ENCODE measurements at regions not wholly inside any gene's neighbourhood (a gene's known extent, or its start where the extent isn't known, plus 50 kb on each side); places are given as distances from the start of the nearest gene placed in this dataset.

GRCh38 chr1:147080006-147080661, 92.1 kb downstream of the PRKAB2 start:
- Histone ChIP-seq H3K27me3 (ENCODE audit: control insufficient read depth, insufficient read depth, low read length) (peaks cover 24% of the 10 kb centered on the region), H3K9me3 (ENCODE audit: control insufficient read depth, insufficient read depth, low read length) (no peaks in the 10 kb centered on the region), H3K4me3 (ENCODE audit: low read length) (peak overlapping the region; percentile 21), H3K36me3 (ENCODE audit: control insufficient read depth, insufficient read depth, low read length) (no peaks in the 10 kb centered on the region), H3K4me1 (ENCODE audit: control insufficient read depth, insufficient read depth, low read length) (peaks cover 33% of the 10 kb centered on the region), H3K27ac (ENCODE audit: low read length) (no peak overlapping the region)
- TF ChIP-seq CTCF (IDR thresholded peaks at IDR 0.05) = no peak
- Mint-ChIP-seq H3K36me3 (no peaks in the 10 kb centered on the region), H3K27ac (no peak overlapping the region), H3K27me3 (ENCODE audit: low read depth in 2 of 2) (peaks cover 64 to 74% of the 10 kb centered on the region in 2 donors), H3K9me3 (no peaks in the 10 kb centered on the region), H3K4me1 (peaks cover 19 to 29% of the 10 kb centered on the region in 2 donors), H3K4me3 (no peak overlapping the region)
- ATAC-seq (no peak), DNase-seq (peak in 1 of 2 donors; percentile 33)
- WGBS (ENCODE audit: insufficient coverage) = 7% methylated on average over 35 of the region's 35 CpGs
- intact Hi-C loops (cut with micrococcal nuclease) = no loop called here

GRCh38 chr1:147079400-147080005, 92.8 kb downstream of the PRKAB2 start:
- Mint-ChIP-seq H3K36me3 (no peaks in the 10 kb centered on the region), H3K27me3 (ENCODE audit: low read depth in 2 of 2) (peaks cover 65 to 75% of the 10 kb centered on the region in 2 donors), H3K27ac (no peak overlapping the region), H3K4me1 (peaks cover 13 to 22% of the 10 kb centered on the region in 2 donors), H3K4me3 (no peak overlapping the region), H3K9me3 (no peaks in the 10 kb centered on the region)
- Histone ChIP-seq H3K9me3 (ENCODE audit: control insufficient read depth, insufficient read depth, low read length) (no peaks in the 10 kb centered on the region), H3K27ac (ENCODE audit: low read length) (no peak overlapping the region), H3K27me3 (ENCODE audit: control insufficient read depth, insufficient read depth, low read length) (peaks cover 26% of the 10 kb centered on the region), H3K4me3 (ENCODE audit: low read length) (peak overlapping the region; percentile 21), H3K36me3 (ENCODE audit: control insufficient read depth, insufficient read depth, low read length) (no peaks in the 10 kb centered on the region), H3K4me1 (ENCODE audit: control insufficient read depth, insufficient read depth, low read length) (peaks cover 27% of the 10 kb centered on the region)
- DNase-seq = peak in 1 of 2 donors; percentile 57
- no peak for TF ChIP-seq CTCF (IDR thresholded peaks at IDR 0.05)
- ATAC-seq = no peak
- intact Hi-C loops (cut with micrococcal nuclease) = no loop called here
- 19% methylated on average over 44 of the region's 45 CpGs for WGBS (ENCODE audit: insufficient coverage)

- no peak for DNase-seq
- H3K4me3 Mint-ChIP-seq = no peak overlapping the region
These were observed 93.5 kb downstream of the PRKAB2 start for GRCh38 chr1:147078606-147079399.

More at GRCh38 chr1:147078606-147079399, 93.5 kb downstream of the PRKAB2 start:
- WGBS (ENCODE audit: insufficient coverage) = 50% methylated on average over 52 of the region's 52 CpGs
- no peaks in the 10 kb centered on the region for H3K36me3 ChIP-seq (ENCODE audit: control insufficient read depth, insufficient read depth, low read length)
- Mint-ChIP-seq H3K36me3 (no peaks in the 10 kb centered on the region), H3K27ac (no peak overlapping the region), H3K9me3 (no peaks in the 10 kb centered on the region), H3K4me1 (peaks cover 6 to 15% of the 10 kb centered on the region in 2 donors), H3K27me3 (ENCODE audit: low read depth in 2 of 2) (peaks cover 65 to 76% of the 10 kb centered on the region in 2 donors)
- peaks cover 31% of the 10 kb centered on the region for H3K27me3 ChIP-seq (ENCODE audit: control insufficient read depth, insufficient read depth, low read length)
- ATAC-seq = no peak
- H3K4me1 ChIP-seq (ENCODE audit: control insufficient read depth, insufficient read depth, low read length) = peaks cover 22% of the 10 kb centered on the region
- H3K4me3 ChIP-seq (ENCODE audit: low read length) = no peak overlapping the region
- H3K9me3 ChIP-seq (ENCODE audit: control insufficient read depth, insufficient read depth, low read length) = no peaks in the 10 kb centered on the region
- H3K27ac ChIP-seq (ENCODE audit: low read length) = no peak overlapping the region
- intact Hi-C loops (cut with micrococcal nuclease) = no loop called here
- no peak for TF ChIP-seq CTCF (IDR thresholded peaks at IDR 0.05)

All from natural killer cell (primary cell).